ENCODE measurements at regions not wholly inside any gene's neighbourhood (a gene's known extent, or its start where the extent isn't known, plus 50 kb on each side); places are given as distances from the start of the nearest gene placed in this dataset.

- TF ChIP-seq, protein P1, sequence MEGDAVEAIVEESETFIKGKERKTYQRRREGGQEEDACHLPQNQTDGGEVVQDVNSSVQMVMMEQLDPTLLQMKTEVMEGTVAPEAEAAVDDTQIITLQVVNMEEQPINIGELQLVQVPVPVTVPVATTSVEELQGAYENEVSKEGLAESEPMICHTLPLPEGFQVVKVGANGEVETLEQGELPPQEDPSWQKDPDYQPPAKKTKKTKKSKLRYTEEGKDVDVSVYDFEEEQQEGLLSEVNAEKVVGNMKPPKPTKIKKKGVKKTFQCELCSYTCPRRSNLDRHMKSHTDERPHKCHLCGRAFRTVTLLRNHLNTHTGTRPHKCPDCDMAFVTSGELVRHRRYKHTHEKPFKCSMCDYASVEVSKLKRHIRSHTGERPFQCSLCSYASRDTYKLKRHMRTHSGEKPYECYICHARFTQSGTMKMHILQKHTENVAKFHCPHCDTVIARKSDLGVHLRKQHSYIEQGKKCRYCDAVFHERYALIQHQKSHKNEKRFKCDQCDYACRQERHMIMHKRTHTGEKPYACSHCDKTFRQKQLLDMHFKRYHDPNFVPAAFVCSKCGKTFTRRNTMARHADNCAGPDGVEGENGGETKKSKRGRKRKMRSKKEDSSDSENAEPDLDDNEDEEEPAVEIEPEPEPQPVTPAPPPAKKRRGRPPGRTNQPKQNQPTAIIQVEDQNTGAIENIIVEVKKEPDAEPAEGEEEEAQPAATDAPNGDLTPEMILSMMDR (IDR thresholded peaks at IDR 0.05; ENCODE audit: low read depth, low read length, poor library complexity, severe bottlenecking): no peak
- TF ChIP-seq EZH2phosphoT487 (IDR thresholded peaks at IDR 0.05; ENCODE audit: borderline replicate concordance, low read length): no peak
Observed at GRCh38 chr10:128978211-128978610, 488.8 kb upstream of the MGMT start.

All from DOHH2 (cell line).